ENCODE measurements at regions not wholly inside any gene's neighbourhood (a gene's known extent, or its start where the extent isn't known, plus 50 kb on each side); places are given as distances from the start of the nearest gene placed in this dataset.

GRCh38 chr19:31961191-31961590 is 384.2 kb upstream of the ZNF507 start:
- no peak overlapping the region for H3K4me3 ChIP-seq (ENCODE audit: low read depth, low read length)
- H3K9ac ChIP-seq (ENCODE audit: low read length) = no peak overlapping the region
- no peak overlapping the region for H3K27ac ChIP-seq (ENCODE audit: low read depth, low read length)
- H3K9me3 ChIP-seq (ENCODE audit: control insufficient read depth, insufficient read depth, low read depth, low read length) = 0 out of 2 replicates have a peak, but pooled peaks cover 3% of the 10 kb centered on the region
- peaks cover 4% of the 10 kb centered on the region; the same call in 1 of the 2 replicates for H3K4me1 ChIP-seq (ENCODE audit: control insufficient read depth, insufficient read depth, low read length)
- no peaks in the 10 kb centered on the region for H3K36me3 ChIP-seq (ENCODE audit: control insufficient read depth, insufficient read depth, low read length)
- H3K27me3 ChIP-seq (ENCODE audit: control insufficient read depth, insufficient read depth, low read length) = no peaks in the 10 kb centered on the region

GRCh38 chr19:31961667-31962066 is 383.7 kb upstream of the ZNF507 start:
- H3K4me3 ChIP-seq (ENCODE audit: low read depth, low read length) = no peak overlapping the region
- no peaks in the 10 kb centered on the region for H3K36me3 ChIP-seq (ENCODE audit: control insufficient read depth, insufficient read depth, low read length)
- no peaks in the 10 kb centered on the region for H3K27me3 ChIP-seq (ENCODE audit: control insufficient read depth, insufficient read depth, low read length)
- H3K9me3 ChIP-seq (ENCODE audit: control insufficient read depth, insufficient read depth, low read depth, low read length) = 0 out of 2 replicates have a peak, but pooled peaks cover 3% of the 10 kb centered on the region
- H3K9ac ChIP-seq (ENCODE audit: low read length) = no peak overlapping the region
- peaks cover 4% of the 10 kb centered on the region; the same call in 1 of the 2 replicates for H3K4me1 ChIP-seq (ENCODE audit: control insufficient read depth, insufficient read depth, low read length)
- no peak overlapping the region for H3K27ac ChIP-seq (ENCODE audit: low read depth, low read length)

GRCh38 chr19:31962561-31962996 is 382.8 kb upstream of the ZNF507 start:
- H3K4me3 ChIP-seq (ENCODE audit: low read depth, low read length) = no peak overlapping the region
- peaks cover 4% of the 10 kb centered on the region; the same call in 1 of the 2 replicates for H3K4me1 ChIP-seq (ENCODE audit: control insufficient read depth, insufficient read depth, low read length)
- no peak overlapping the region for H3K9ac ChIP-seq (ENCODE audit: low read length)
- no peaks in the 10 kb centered on the region for H3K36me3 ChIP-seq (ENCODE audit: control insufficient read depth, insufficient read depth, low read length)
- no peak overlapping the region for H3K27ac ChIP-seq (ENCODE audit: low read depth, low read length)
- 0 out of 2 replicates have a peak, but pooled peaks cover 3% of the 10 kb centered on the region for H3K9me3 ChIP-seq (ENCODE audit: control insufficient read depth, insufficient read depth, low read depth, low read length)
- H3K27me3 ChIP-seq (ENCODE audit: control insufficient read depth, insufficient read depth, low read length) = no peaks in the 10 kb centered on the region

- no peaks in the 10 kb centered on the region for H3K36me3 ChIP-seq (ENCODE audit: control insufficient read depth, insufficient read depth, low read length)
- 0 out of 2 replicates have a peak, but pooled peaks cover 3% of the 10 kb centered on the region for H3K9me3 ChIP-seq (ENCODE audit: control insufficient read depth, insufficient read depth, low read depth, low read length)
- no peak overlapping the region for H3K27ac ChIP-seq (ENCODE audit: low read depth, low read length)
- no peaks in the 10 kb centered on the region for H3K27me3 ChIP-seq (ENCODE audit: control insufficient read depth, insufficient read depth, low read length)
- H3K4me3 ChIP-seq (ENCODE audit: low read depth, low read length) = no peak overlapping the region
- H3K9ac ChIP-seq (ENCODE audit: low read length) = no peak overlapping the region
- no peaks in the 10 kb centered on the region for H3K4me1 ChIP-seq (ENCODE audit: control insufficient read depth, insufficient read depth, low read length)
These were observed 381.7 kb upstream of the ZNF507 start for GRCh38 chr19:31963746-31964145.

GRCh38 chr19:31969016-31969415 is 376.4 kb upstream of the ZNF507 start:
- no peak overlapping the region for H3K9ac ChIP-seq (ENCODE audit: low read length)
- no peak overlapping the region for H3K27ac ChIP-seq (ENCODE audit: low read depth, low read length)
- H3K27me3 ChIP-seq (ENCODE audit: control insufficient read depth, insufficient read depth, low read length) = no peaks in the 10 kb centered on the region
- no peak overlapping the region for H3K4me3 ChIP-seq (ENCODE audit: low read depth, low read length)
- H3K4me1 ChIP-seq (ENCODE audit: control insufficient read depth, insufficient read depth, low read length) = no peaks in the 10 kb centered on the region
- no peaks in the 10 kb centered on the region for H3K36me3 ChIP-seq (ENCODE audit: control insufficient read depth, insufficient read depth, low read length)
- peaks cover 1% of the 10 kb centered on the region; the same call in 1 of the 2 replicates for H3K9me3 ChIP-seq (ENCODE audit: control insufficient read depth, insufficient read depth, low read depth, low read length)

GRCh38 chr19:31970027-31970461 is 375.4 kb upstream of the ZNF507 start:
- no peak overlapping the region for H3K9ac ChIP-seq (ENCODE audit: low read length)
- H3K4me3 ChIP-seq (ENCODE audit: low read depth, low read length) = no peak overlapping the region
- H3K27me3 ChIP-seq (ENCODE audit: control insufficient read depth, insufficient read depth, low read length) = no peaks in the 10 kb centered on the region
- H3K4me1 ChIP-seq (ENCODE audit: control insufficient read depth, insufficient read depth, low read length) = no peaks in the 10 kb centered on the region
- no peaks in the 10 kb centered on the region; the same call in 1 of the 2 replicates for H3K9me3 ChIP-seq (ENCODE audit: control insufficient read depth, insufficient read depth, low read depth, low read length)
- no peaks in the 10 kb centered on the region for H3K36me3 ChIP-seq (ENCODE audit: control insufficient read depth, insufficient read depth, low read length)
- H3K27ac ChIP-seq (ENCODE audit: low read depth, low read length) = no peak overlapping the region

- Histone ChIP-seq H3K9me3 (ENCODE audit: control insufficient read depth, insufficient read depth, low read depth, low read length) (no peaks in the 10 kb centered on the region; the same call in 1 of the 2 replicates), H3K9ac (ENCODE audit: low read length) (no peak overlapping the region), H3K4me3 (ENCODE audit: low read depth, low read length) (no peak overlapping the region), H3K4me1 (ENCODE audit: control insufficient read depth, insufficient read depth, low read length) (no peaks in the 10 kb centered on the region), H3K36me3 (ENCODE audit: control insufficient read depth, insufficient read depth, low read length) (no peaks in the 10 kb centered on the region), H3K27ac (ENCODE audit: low read depth, low read length) (no peak overlapping the region), H3K27me3 (ENCODE audit: control insufficient read depth, insufficient read depth, low read length) (no peaks in the 10 kb centered on the region)
These were observed 371.1 kb upstream of the ZNF507 start for GRCh38 chr19:31974290-31974689.

- H3K9me3 ChIP-seq (ENCODE audit: control insufficient read depth, insufficient read depth, low read depth, low read length) = no peaks in the 10 kb centered on the region; the same call in 1 of the 2 replicates
- no peaks in the 10 kb centered on the region for H3K36me3 ChIP-seq (ENCODE audit: control insufficient read depth, insufficient read depth, low read length)
- no peaks in the 10 kb centered on the region for H3K27me3 ChIP-seq (ENCODE audit: control insufficient read depth, insufficient read depth, low read length)
- no peak overlapping the region for H3K27ac ChIP-seq (ENCODE audit: low read depth, low read length)
- H3K4me1 ChIP-seq (ENCODE audit: control insufficient read depth, insufficient read depth, low read length) = no peaks in the 10 kb centered on the region
- no peak overlapping the region for H3K4me3 ChIP-seq (ENCODE audit: low read depth, low read length)
- no peak overlapping the region for H3K9ac ChIP-seq (ENCODE audit: low read length)
These were observed 370.5 kb upstream of the ZNF507 start for GRCh38 chr19:31974941-31975340.

GRCh38 chr19:31975461-31975860 is 369.9 kb upstream of the ZNF507 start:
- H3K27ac ChIP-seq (ENCODE audit: low read depth, low read length) = no peak overlapping the region
- no peaks in the 10 kb centered on the region for H3K27me3 ChIP-seq (ENCODE audit: control insufficient read depth, insufficient read depth, low read length)
- H3K9me3 ChIP-seq (ENCODE audit: control insufficient read depth, insufficient read depth, low read depth, low read length) = no peaks in the 10 kb centered on the region; the same call in 1 of the 2 replicates
- no peaks in the 10 kb centered on the region for H3K4me1 ChIP-seq (ENCODE audit: control insufficient read depth, insufficient read depth, low read length)
- H3K36me3 ChIP-seq (ENCODE audit: control insufficient read depth, insufficient read depth, low read length) = no peaks in the 10 kb centered on the region
- H3K9ac ChIP-seq (ENCODE audit: low read length) = no peak overlapping the region
- no peak overlapping the region for H3K4me3 ChIP-seq (ENCODE audit: low read depth, low read length)

- Histone ChIP-seq H3K9ac (ENCODE audit: low read length) (no peak overlapping the region), H3K27me3 (ENCODE audit: control insufficient read depth, insufficient read depth, low read length) (no peaks in the 10 kb centered on the region), H3K9me3 (ENCODE audit: control insufficient read depth, insufficient read depth, low read depth, low read length) (no peaks in the 10 kb centered on the region; the same call in 1 of the 2 replicates), H3K27ac (ENCODE audit: low read depth, low read length) (no peak overlapping the region), H3K36me3 (ENCODE audit: control insufficient read depth, insufficient read depth, low read length) (no peaks in the 10 kb centered on the region), H3K4me1 (ENCODE audit: control insufficient read depth, insufficient read depth, low read length) (no peaks in the 10 kb centered on the region), H3K4me3 (ENCODE audit: low read depth, low read length) (no peak overlapping the region)
These were observed 368.5 kb upstream of the ZNF507 start for GRCh38 chr19:31976775-31977536.

- Histone ChIP-seq H3K9me3 (ENCODE audit: control insufficient read depth, insufficient read depth, low read depth, low read length) (no peaks in the 10 kb centered on the region), H3K27me3 (ENCODE audit: control insufficient read depth, insufficient read depth, low read length) (no peaks in the 10 kb centered on the region), H3K27ac (ENCODE audit: low read depth, low read length) (no peak overlapping the region), H3K4me3 (ENCODE audit: low read depth, low read length) (no peak overlapping the region), H3K4me1 (ENCODE audit: control insufficient read depth, insufficient read depth, low read length) (no peaks in the 10 kb centered on the region), H3K36me3 (ENCODE audit: control insufficient read depth, insufficient read depth, low read length) (no peaks in the 10 kb centered on the region), H3K9ac (ENCODE audit: low read length) (no peak overlapping the region)
These were observed 366.0 kb upstream of the ZNF507 start for GRCh38 chr19:31979362-31979761.

Measured in HUES6 (cell line).